Liver (tissue), 7 donors: ENCODE measurements at regions not wholly inside any gene's neighbourhood (a gene's known extent, or its start where the extent isn't known, plus 50 kb on each side); places are given as distances from the start of the nearest gene placed in this dataset.

ENCODE experiments used
- DNase-seq: peaks from one replicate; pipeline ENCODE4 v3.0.0-alpha.2; 2017; ENCODE audit warnings: low spot score
- H3K27ac ChIP-seq, 2 donors: one replicate each; pipeline ENCODE4 v1.7.0; 2013; ENCODE audit warnings: inconsistent platforms in 2 of 2, low read length in 2 of 2, control low read depth in 1 of 2, low read depth in 1 of 2, mild to moderate bottlenecking in 1 of 2
- H3K27me3 ChIP-seq, 4 donors: one replicate each; pipeline versions ENCODE4 v1.6.1 to v1.7.0; 2013; ENCODE audit warnings: low read length in 3 of 4, inconsistent platforms in 1 of 4, mild to moderate bottlenecking in 1 of 4, moderate library complexity in 1 of 4; ENCODE audit not compliant: control insufficient read depth in 4 of 4, insufficient read depth in 4 of 4
- H3K36me3 ChIP-seq, 4 donors: one replicate each; pipeline versions ENCODE4 v1.6.1 to v1.7.0; 2013; ENCODE audit warnings: low read length in 3 of 4, mild to moderate bottlenecking in 3 of 4, low read depth in 1 of 4, moderate library complexity in 1 of 4; ENCODE audit not compliant: control insufficient read depth in 4 of 4, insufficient read depth in 3 of 4
- H3K4me1 ChIP-seq, 4 donors: one replicate each; pipeline versions ENCODE4 v1.6.1 to v1.7.0; 2013; ENCODE audit warnings: low read length in 3 of 4, mild to moderate bottlenecking in 3 of 4, moderate library complexity in 1 of 4; ENCODE audit not compliant: control insufficient read depth in 4 of 4, insufficient read depth in 4 of 4
- H3K4me3 ChIP-seq, 3 donors: one replicate each; pipeline versions ENCODE4 v1.6.1 to v1.7.0; 2013; ENCODE audit warnings: low read length in 3 of 3, control low read depth in 1 of 3, low read depth in 1 of 3, mild to moderate bottlenecking in 1 of 3
- H3K9ac ChIP-seq, 2 donors: one replicate each; pipeline ENCODE4 v1.7.0; 2013; ENCODE audit warnings: low read length in 2 of 2, mild to moderate bottlenecking in 2 of 2, moderate library complexity in 2 of 2, control low read depth in 1 of 2, low read depth in 1 of 2
- H3K9me3 ChIP-seq, 4 donors: one replicate each; pipeline versions ENCODE4 v1.6.1 to v1.7.0; 2013; ENCODE audit warnings: low read length in 3 of 4; ENCODE audit not compliant: control insufficient read depth in 4 of 4
- CTCF ChIP-seq: fragments of 150-350 bp; IDR thresholded peaks from 2 replicates; pipeline ENCODE4 v1.5.1; 2017; ENCODE audit warnings: improper control_type of control experiment, low read depth, low read length; ENCODE audit not compliant: missing input control
- EGR1 ChIP-seq, 2 donors: IDR thresholded peaks; 2 replicates each; pipeline ENCODE4 v1.6.1; 2016 to 2018; ENCODE audit warnings: antibody characterized with exemption in 2 of 2, low read depth in 2 of 2
- FOXA1 ChIP-seq: IDR thresholded peaks from 2 replicates; pipeline ENCODE4 v1.6.1; 2016; ENCODE audit warnings: antibody characterized with exemption
- GABPA ChIP-seq, 2 donors: IDR thresholded peaks in 1 of 2; conservative IDR thresholded peaks in 1 of 2; 2 replicates each; pipeline ENCODE4 v1.6.1; 2016; ENCODE audit warnings: antibody characterized with exemption in 2 of 2, mild to moderate bottlenecking in 1 of 2, moderate library complexity in 1 of 2
- HNF4A ChIP-seq, 2 donors: conservative IDR thresholded peaks; 2 replicates each; pipeline ENCODE4 v1.6.1; 2016; ENCODE audit warnings: antibody characterized with exemption in 2 of 2, mild to moderate bottlenecking in 2 of 2
- HNF4G ChIP-seq: IDR thresholded peaks from 2 replicates; pipeline ENCODE4 v1.6.1; 2016; ENCODE audit warnings: antibody characterized with exemption
- JUND ChIP-seq, 2 donors: IDR thresholded peaks; 2 replicates each; pipeline ENCODE4 v1.6.1; 2016; ENCODE audit warnings: antibody characterized with exemption in 2 of 2
- MAX ChIP-seq: IDR thresholded peaks from 2 replicates; pipeline ENCODE4 v1.6.1; 2016; ENCODE audit warnings: antibody characterized with exemption
- NR2F2 ChIP-seq: IDR thresholded peaks from 2 replicates; pipeline ENCODE4 v1.6.1; 2016; ENCODE audit warnings: antibody characterized with exemption
- RAD21 ChIP-seq, 2 donors: IDR thresholded peaks; 2 replicates each; pipeline ENCODE4 v1.6.1; 2016; ENCODE audit warnings: antibody characterized with exemption in 2 of 2, mild to moderate bottlenecking in 2 of 2
- REST ChIP-seq: IDR thresholded peaks from 2 replicates; pipeline ENCODE4 v1.6.1; 2016; ENCODE audit warnings: antibody characterized with exemption, mild to moderate bottlenecking
- RXRA ChIP-seq, 2 donors: IDR thresholded peaks; 2 replicates each; pipeline ENCODE4 v1.6.1; 2017 to 2018; ENCODE audit warnings: antibody characterized with exemption in 2 of 2, mild to moderate bottlenecking in 1 of 2
- SP1 ChIP-seq: IDR thresholded peaks from 2 replicates; pipeline ENCODE4 v1.6.1; 2018; ENCODE audit warnings: antibody characterized with exemption, mild to moderate bottlenecking
- TAF1 ChIP-seq: conservative IDR thresholded peaks from 2 replicates; pipeline ENCODE4 v1.6.1; 2016; ENCODE audit warnings: antibody characterized with exemption, mild to moderate bottlenecking
- ZBTB33 ChIP-seq: IDR thresholded peaks from 2 replicates; pipeline ENCODE4 v1.6.1; 2016; ENCODE audit warnings: antibody characterized with exemption
- donor health status: healthy.
- donor health status: healthy.
- donor health status: healthy.
- donor health status: healthy.

- DNase-seq = no peak
- no peak overlapping the region for H3K4me3 ChIP-seq
- no peaks in the 10 kb centered on the region for H3K27me3 ChIP-seq
- no peaks in the 10 kb centered on the region for H3K9me3 ChIP-seq
- H3K36me3 ChIP-seq = no peaks in the 10 kb centered on the region
- no peak overlapping the region for H3K9ac ChIP-seq
- no peak overlapping the region for H3K27ac ChIP-seq
- no peak for TF ChIP-seq JUND (IDR thresholded peaks at IDR 0.05)
- H3K4me1 ChIP-seq = no peaks in the 10 kb centered on the region
Measured at GRCh38 chr3:78163379-78163778, 1123.5 kb downstream of the ROBO2 start.

GRCh38 chr3:78165876-78166275 lies 1126.0 kb downstream of the ROBO2 start:
- H3K4me1 ChIP-seq = no peaks in the 10 kb centered on the region
- H3K36me3 ChIP-seq = no peaks in the 10 kb centered on the region
- H3K27ac ChIP-seq = no peak overlapping the region
- TF ChIP-seq FOXA1 (no peak), GABPA (IDR thresholded peaks at IDR 0.05 in 1 of 2, conservative IDR thresholded peaks at IDR 0.05 in 1 of 2) (no peak), SP1 (no peak), EGR1 (IDR thresholded peaks at IDR 0.05; ENCODE audit: low read depth in 2 of 2) (no peak), CTCF (no peak), HNF4A (conservative IDR thresholded peaks at IDR 0.05) (no peak), TAF1 (no peak), ZBTB33 (no peak), HNF4G (no peak), MAX (no peak), JUND (IDR thresholded peaks at IDR 0.05) (no peak), RAD21 (IDR thresholded peaks at IDR 0.05) (no peak), RXRA (IDR thresholded peaks at IDR 0.05) (no peak), NR2F2 (no peak), REST (no peak)
- no peak overlapping the region for H3K9ac ChIP-seq
- H3K4me3 ChIP-seq = no peak overlapping the region
- H3K27me3 ChIP-seq = no peaks in the 10 kb centered on the region
- no peaks in the 10 kb centered on the region for H3K9me3 ChIP-seq
- no peak for DNase-seq
